OCI-LY1 (cell line): ENCODE measurements at regions not wholly inside any gene's neighbourhood (a gene's known extent, or its start where the extent isn't known, plus 50 kb on each side); places are given as distances from the start of the nearest gene placed in this dataset.

Experiments
- H2AFZ ChIP-seq: fragments of 200-600 bp; sonication (generic), shearing (Covaris generic); 2 replicates; pipeline ENCODE4 v1.6.0; 2014; ENCODE audit warnings: antibody characterized with exemption, mild to moderate bottlenecking, low read length
- H3F3A ChIP-seq: fragments of 200-600 bp; sonication (generic), shearing (Covaris generic); 2 replicates; pipeline ENCODE4 v1.6.0; 2014; ENCODE audit warnings: mild to moderate bottlenecking, antibody characterized with exemption, low read length, moderate library complexity; ENCODE audit not compliant: insufficient read depth
- H3K27ac ChIP-seq: fragments of 200-600 bp; sonication (generic); 2 replicates; pipeline ENCODE4 v1.5.1; 2014; ENCODE audit warnings: low read length, mixed run types, mild to moderate bottlenecking, low read depth; ENCODE audit not compliant: poor library complexity, severe bottlenecking
- H3K27me3 ChIP-seq: fragments of 200-600 bp; sonication (generic); 2 replicates; pipeline ENCODE4 v1.6.0; 2014; ENCODE audit warnings: antibody characterized with exemption, mild to moderate bottlenecking, low read length, moderate library complexity; ENCODE audit not compliant: insufficient read depth
- H3K36me3 ChIP-seq: fragments of 200-600 bp; sonication (generic); 2 replicates; pipeline ENCODE4 v1.6.1; 2014; ENCODE audit warnings: mild to moderate bottlenecking, antibody characterized with exemption, low read length, moderate library complexity, mixed read lengths; ENCODE audit not compliant: insufficient read depth
- H3K4me1 ChIP-seq: fragments of 200-600 bp; sonication (generic); 2 replicates; pipeline ENCODE4 v1.5.1; 2014; ENCODE audit warnings: mild to moderate bottlenecking, low read length, moderate library complexity; ENCODE audit not compliant: insufficient read depth, severe bottlenecking
- H3K4me2 ChIP-seq: fragments of 200-600 bp; sonication (generic), shearing (Covaris generic); 2 replicates; pipeline ENCODE4 v1.6.1; 2014; ENCODE audit warnings: low read length
- H3K4me3 ChIP-seq: fragments of 200-600 bp; sonication (generic); 2 replicates; pipeline ENCODE4 v1.5.1; 2014; ENCODE audit warnings: low read length, low read depth, mild to moderate bottlenecking, mixed read lengths; ENCODE audit not compliant: poor library complexity, severe bottlenecking
- H3K79me2 ChIP-seq: fragments of 200-600 bp; shearing (Covaris generic); 2 replicates; pipeline ENCODE4 v1.6.1; 2016; ENCODE audit warnings: mixed run types, low read length, mixed read lengths; ENCODE audit not compliant: insufficient read depth
- H3K9ac ChIP-seq: fragments of 200-600 bp; sonication (generic), shearing (Covaris generic); 2 replicates; pipeline ENCODE4 v1.6.1; 2014; ENCODE audit warnings: mild to moderate bottlenecking, low read length, mixed read lengths
- H3K9me2 ChIP-seq: fragments of 200-600 bp; sonication (generic), shearing (Covaris generic); 2 replicates; pipeline ENCODE4 v1.6.1; 2014; ENCODE audit warnings: low read depth, mild to moderate bottlenecking, low read length, mixed read lengths
- H3K9me3 ChIP-seq: fragments of 200-600 bp; shearing (Covaris generic); 2 replicates; pipeline ENCODE4 v1.6.1; 2014; ENCODE audit warnings: low read length, mixed read lengths
- H4K20me1 ChIP-seq: fragments of 200-600 bp; sonication (generic), shearing (Covaris generic); 2 replicates; pipeline ENCODE4 v1.6.0; 2016; ENCODE audit warnings: mild to moderate bottlenecking, low read length; ENCODE audit not compliant: insufficient read depth
- CTCF ChIP-seq: fragments of 200-600 bp; sonication (generic), shearing (Covaris generic); IDR thresholded peaks from 2 replicates; pipeline ENCODE4 v1.5.1; 2017; ENCODE audit warnings: mild to moderate bottlenecking, antibody characterized with exemption, low read length, moderate library complexity, mixed read lengths
- EZH2 ChIP-seq: fragments of 200-600 bp; sonication (generic), shearing (Covaris generic); IDR thresholded peaks from 2 replicates; pipeline ENCODE4 v1.8.0; 2017; ENCODE audit warnings: borderline replicate concordance, mixed run types, mild to moderate bottlenecking, antibody characterized with exemption, low read length, moderate library complexity, mixed read lengths

GRCh38 chr16:22634954-22635353, 124.3 kb downstream of the NPIPB5 start:
- Histone ChIP-seq H3K4me1 (no peaks in the 10 kb centered on the region), H3K9ac (no peak overlapping the region), H3K4me2 (no peak overlapping the region)

GRCh38 chr16:22635357-22635761, 124.7 kb downstream of the NPIPB5 start:
- no peak for TF ChIP-seq CTCF
- no peak for TF ChIP-seq EZH2
- H3K9me2 ChIP-seq, result no peaks in the 10 kb centered on the region
- H3K4me1 ChIP-seq, result no peaks in the 10 kb centered on the region
- H3K9me3 ChIP-seq, result no peaks in the 10 kb centered on the region
- no peaks in the 10 kb centered on the region for H3F3A ChIP-seq
- H3K27ac ChIP-seq, result no peak overlapping the region
- H3K4me2 ChIP-seq, result no peak overlapping the region
- H3K9ac ChIP-seq, result no peak overlapping the region
- H4K20me1 ChIP-seq, result no peaks in the 10 kb centered on the region
- no peak overlapping the region for H3K4me3 ChIP-seq
- no peaks in the 10 kb centered on the region for H3K27me3 ChIP-seq
- no peaks in the 10 kb centered on the region for H3K36me3 ChIP-seq
- H2AFZ ChIP-seq, result no peak overlapping the region
- H3K79me2 ChIP-seq, result no peaks in the 10 kb centered on the region

More at GRCh38 chr16:22634954-22635353, 124.3 kb downstream of the NPIPB5 start:
- Histone ChIP-seq H4K20me1 (no peaks in the 10 kb centered on the region), H3K36me3 (no peaks in the 10 kb centered on the region), H3K79me2 (no peaks in the 10 kb centered on the region), H3K27me3 (no peaks in the 10 kb centered on the region), H3K9me2 (no peaks in the 10 kb centered on the region), H3K4me3 (no peak overlapping the region), H3K9me3 (no peaks in the 10 kb centered on the region), H3K27ac (no peak overlapping the region), H3F3A (no peaks in the 10 kb centered on the region), H2AFZ (no peak overlapping the region)
- TF ChIP-seq EZH2 (no peak), CTCF (no peak)

- H3K9ac ChIP-seq, result no peak overlapping the region
- H3K27me3 ChIP-seq, result no peaks in the 10 kb centered on the region
- H4K20me1 ChIP-seq, result no peaks in the 10 kb centered on the region
- no peak overlapping the region for H3K4me3 ChIP-seq
- no peaks in the 10 kb centered on the region for H3F3A ChIP-seq
- no peaks in the 10 kb centered on the region for H3K79me2 ChIP-seq
- no peak overlapping the region for H3K27ac ChIP-seq
- H2AFZ ChIP-seq, result no peak overlapping the region
- TF ChIP-seq CTCF (no peak), EZH2 (no peak)
- no peaks in the 10 kb centered on the region for H3K9me3 ChIP-seq
- no peaks in the 10 kb centered on the region for H3K4me1 ChIP-seq
- no peaks in the 10 kb centered on the region for H3K9me2 ChIP-seq
- no peaks in the 10 kb centered on the region for H3K36me3 ChIP-seq
- no peak overlapping the region for H3K4me2 ChIP-seq
These were observed 125.1 kb downstream of the NPIPB5 start for GRCh38 chr16:22635801-22636200.
